Astrocyte (in vitro differentiated cells and primary cell): ENCODE measurements at regions not wholly inside any gene's neighbourhood (a gene's known extent, or its start where the extent isn't known, plus 50 kb on each side); places are given as distances from the start of the nearest gene placed in this dataset.

Source experiments
- DNase-seq: peaks from one replicate; pipeline ENCODE4 v3.0.0-alpha.2; 2010; ENCODE audit warnings: low read depth
- FAIRE-seq: peaks from 2 replicates; lab custom pipeline; 2011; peaks lifted over from hg19 to GRCh38; lab: Jason Lieb, UNC
- H2AFZ ChIP-seq: 2 replicates; pipeline ENCODE4 v1.6.0; 2012; ENCODE audit warnings: low read depth, low read length, inconsistent platforms
- H3K27ac ChIP-seq: 2 replicates; pipeline ENCODE4 v1.5.1; 2011; ENCODE audit warnings: low read depth, low read length, inconsistent platforms
- H3K27me3 ChIP-seq: 2 replicates; pipeline ENCODE4 v1.6.0; 2011; ENCODE audit warnings: low read length, inconsistent platforms; ENCODE audit not compliant: insufficient read depth
- H3K36me3 ChIP-seq: 2 replicates; pipeline ENCODE4 v1.5.1; 2011; ENCODE audit warnings: low read length, inconsistent platforms; ENCODE audit not compliant: insufficient read depth
- H3K4me1 ChIP-seq: 2 replicates; pipeline ENCODE4 v1.5.1; 2011; ENCODE audit warnings: low read length, inconsistent platforms; ENCODE audit not compliant: insufficient read depth
- H3K4me2 ChIP-seq: 2 replicates; pipeline ENCODE4 v1.6.0; 2012; ENCODE audit warnings: low read length, inconsistent platforms
- H3K4me3 ChIP-seq: 2 replicates; pipeline ENCODE4 v1.5.1; 2011; ENCODE audit warnings: low read depth, mild to moderate bottlenecking, low read length, inconsistent platforms; ENCODE audit not compliant: insufficient read depth
- H3K79me2 ChIP-seq: 2 replicates; pipeline ENCODE4 v1.6.0; 2012; ENCODE audit warnings: mild to moderate bottlenecking, low read length, inconsistent platforms; ENCODE audit not compliant: insufficient read depth
- H3K9ac ChIP-seq: 2 replicates; pipeline ENCODE4 v1.6.0; 2012; ENCODE audit warnings: mild to moderate bottlenecking, low read length, inconsistent platforms
- H3K9me3 ChIP-seq: 2 replicates; pipeline ENCODE4 v1.5.1; 2012; ENCODE audit warnings: low read depth, mild to moderate bottlenecking, low read length, inconsistent platforms; ENCODE audit not compliant: insufficient read depth
- H4K20me1 ChIP-seq: 2 replicates; pipeline ENCODE4 v1.6.0; 2012; ENCODE audit warnings: low read length, inconsistent platforms; ENCODE audit not compliant: insufficient read depth
- H3K27ac Mint-ChIP-seq: one replicate; pipeline ENCODE4 v1.8.0; 2021; ENCODE audit warnings: mild to moderate bottlenecking, mixed read lengths; ENCODE audit not compliant: unreplicated experiment
- H3K27me3 Mint-ChIP-seq: one replicate; pipeline ENCODE4 v1.8.0; 2021; ENCODE audit warnings: low read depth, mixed read lengths; ENCODE audit not compliant: unreplicated experiment
- H3K36me3 Mint-ChIP-seq: one replicate; pipeline ENCODE4 v1.8.0; 2021; ENCODE audit warnings: low read depth, mixed read lengths; ENCODE audit not compliant: unreplicated experiment
- H3K4me1 Mint-ChIP-seq: one replicate; pipeline ENCODE4 v1.8.0; 2021; ENCODE audit warnings: low read depth, mixed read lengths; ENCODE audit not compliant: unreplicated experiment
- H3K4me3 Mint-ChIP-seq: one replicate; pipeline ENCODE4 v1.8.0; 2021; ENCODE audit warnings: mild to moderate bottlenecking, moderate library complexity, mixed read lengths; ENCODE audit not compliant: unreplicated experiment
- H3K9me3 Mint-ChIP-seq: one replicate; pipeline ENCODE4 v1.8.0; 2021; ENCODE audit warnings: mild to moderate bottlenecking, mixed read lengths; ENCODE audit not compliant: unreplicated experiment
- EZH2 ChIP-seq: IDR thresholded peaks from 2 replicates; pipeline ENCODE4 v1.6.1; 2012; ENCODE audit warnings: mild to moderate bottlenecking, low read length, inconsistent platforms; ENCODE audit not compliant: insufficient read depth
- TF ChIP-seq, protein P1 (sequence below): IDR thresholded peaks from 2 replicates; pipeline ENCODE4 v1.5.1; 2011; ENCODE audit warnings: low read depth, mild to moderate bottlenecking, inconsistent platforms, low read length, moderate library complexity; ENCODE audit not compliant: insufficient read depth

- Histone ChIP-seq H3K27ac (no peak overlapping the region), H3K27me3 (no peaks in the 10 kb centered on the region), H3K36me3 (no peaks in the 10 kb centered on the region), H3K4me3 (no peak overlapping the region), H3K4me1 (no peaks in the 10 kb centered on the region), H4K20me1 (no peaks in the 10 kb centered on the region), H3K9ac (no peak overlapping the region), H2AFZ (no peak overlapping the region), H3K9me3 (no peaks in the 10 kb centered on the region), H3K4me2 (no peak overlapping the region), H3K79me2 (no peaks in the 10 kb centered on the region)
- no peaks in the 10 kb centered on the region for H3K27me3 Mint-ChIP-seq
- no peak overlapping the region for H3K4me3 Mint-ChIP-seq
- no peaks in the 10 kb centered on the region for H3K4me1 Mint-ChIP-seq
- TF ChIP-seq, protein P1, sequence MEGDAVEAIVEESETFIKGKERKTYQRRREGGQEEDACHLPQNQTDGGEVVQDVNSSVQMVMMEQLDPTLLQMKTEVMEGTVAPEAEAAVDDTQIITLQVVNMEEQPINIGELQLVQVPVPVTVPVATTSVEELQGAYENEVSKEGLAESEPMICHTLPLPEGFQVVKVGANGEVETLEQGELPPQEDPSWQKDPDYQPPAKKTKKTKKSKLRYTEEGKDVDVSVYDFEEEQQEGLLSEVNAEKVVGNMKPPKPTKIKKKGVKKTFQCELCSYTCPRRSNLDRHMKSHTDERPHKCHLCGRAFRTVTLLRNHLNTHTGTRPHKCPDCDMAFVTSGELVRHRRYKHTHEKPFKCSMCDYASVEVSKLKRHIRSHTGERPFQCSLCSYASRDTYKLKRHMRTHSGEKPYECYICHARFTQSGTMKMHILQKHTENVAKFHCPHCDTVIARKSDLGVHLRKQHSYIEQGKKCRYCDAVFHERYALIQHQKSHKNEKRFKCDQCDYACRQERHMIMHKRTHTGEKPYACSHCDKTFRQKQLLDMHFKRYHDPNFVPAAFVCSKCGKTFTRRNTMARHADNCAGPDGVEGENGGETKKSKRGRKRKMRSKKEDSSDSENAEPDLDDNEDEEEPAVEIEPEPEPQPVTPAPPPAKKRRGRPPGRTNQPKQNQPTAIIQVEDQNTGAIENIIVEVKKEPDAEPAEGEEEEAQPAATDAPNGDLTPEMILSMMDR, result no peak
- no peak for TF ChIP-seq EZH2
- DNase-seq (no peak), FAIRE-seq (no peak)
- H3K36me3 Mint-ChIP-seq, result peaks cover 1% of the 10 kb centered on the region
- H3K27ac Mint-ChIP-seq, result no peak overlapping the region
- H3K9me3 Mint-ChIP-seq, result peaks cover 2% of the 10 kb centered on the region
Observed at GRCh38 chr22:48686694-48687302, 1140.9 kb downstream of the BRD1 start.

- no peaks in the 10 kb centered on the region for H3K36me3 ChIP-seq
- no peak overlapping the region for H3K4me3 Mint-ChIP-seq
- no peaks in the 10 kb centered on the region for H3K4me1 Mint-ChIP-seq
- H3K79me2 ChIP-seq, result no peaks in the 10 kb centered on the region
- no peak overlapping the region for H3K4me2 ChIP-seq
- no peak overlapping the region for H2AFZ ChIP-seq
- no peaks in the 10 kb centered on the region for H3K27me3 ChIP-seq
- TF ChIP-seq, protein P1, result no peak
- no peak for TF ChIP-seq EZH2
- no peaks in the 10 kb centered on the region for H3K27me3 Mint-ChIP-seq
- FAIRE-seq, result no peak
- no peak overlapping the region for H3K27ac ChIP-seq
- peaks cover 2% of the 10 kb centered on the region for H3K9me3 Mint-ChIP-seq
- H3K4me1 ChIP-seq, result no peaks in the 10 kb centered on the region
- DNase-seq, result no peak
- no peaks in the 10 kb centered on the region for H3K9me3 ChIP-seq
- no peaks in the 10 kb centered on the region for H4K20me1 ChIP-seq
- H3K27ac Mint-ChIP-seq, result no peak overlapping the region
- H3K36me3 Mint-ChIP-seq, result peaks cover 1% of the 10 kb centered on the region
- no peak overlapping the region for H3K4me3 ChIP-seq
- H3K9ac ChIP-seq, result no peak overlapping the region
Observed at GRCh38 chr22:48685767-48686166, 1141.9 kb downstream of the BRD1 start.

DNA sequence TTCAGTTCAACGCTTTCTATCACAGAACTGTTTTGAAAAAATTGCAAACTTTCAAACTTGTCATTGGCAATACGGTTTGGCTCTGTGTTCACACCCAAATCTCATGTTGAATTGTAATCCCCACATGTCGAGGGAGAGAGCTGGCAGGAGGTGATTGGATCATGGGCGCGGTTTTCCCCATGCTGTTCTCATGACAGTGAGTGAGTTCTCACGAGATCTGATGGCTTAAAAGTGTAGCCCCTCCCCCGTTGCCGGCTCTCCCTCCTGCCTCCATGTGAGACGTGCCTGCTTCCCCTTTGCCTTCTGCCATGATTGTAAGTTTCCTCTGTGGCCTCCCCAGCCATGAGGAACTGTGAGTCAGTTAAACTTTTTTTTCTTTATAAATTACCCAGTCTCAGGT is 1144.0 kb downstream of the BRD1 start:
- no peak overlapping the region for H3K4me2 ChIP-seq
- no peaks in the 10 kb centered on the region for H3K36me3 ChIP-seq
- peaks cover 2% of the 10 kb centered on the region for H3K9me3 Mint-ChIP-seq
- H4K20me1 ChIP-seq, result no peaks in the 10 kb centered on the region
- no peak overlapping the region for H3K27ac ChIP-seq
- H3K27me3 Mint-ChIP-seq, result no peaks in the 10 kb centered on the region
- H3K9me3 ChIP-seq, result no peaks in the 10 kb centered on the region
- no peak for FAIRE-seq
- no peaks in the 10 kb centered on the region for H3K4me1 Mint-ChIP-seq
- DNase-seq, result no peak
- H3K4me3 ChIP-seq, result no peak overlapping the region
- TF ChIP-seq EZH2, result no peak
- TF ChIP-seq, protein P1, result no peak
- H3K9ac ChIP-seq, result no peak overlapping the region
- H3K27me3 ChIP-seq, result no peaks in the 10 kb centered on the region
- H3K4me3 Mint-ChIP-seq, result no peak overlapping the region
- H3K79me2 ChIP-seq, result no peaks in the 10 kb centered on the region
- H3K27ac Mint-ChIP-seq, result no peak overlapping the region
- peaks cover 1% of the 10 kb centered on the region for H3K36me3 Mint-ChIP-seq
- no peaks in the 10 kb centered on the region for H3K4me1 ChIP-seq
- no peak overlapping the region for H2AFZ ChIP-seq
